T-helper 1 cell treated with Interleukin-12 subunit alpha and Interleukin-12 subunit beta and Interleukin-4 antibody, amounts not matched to agents 30 ng/mL and 1 ng/mL, for 36 hours (primary cell): ENCODE measurements at regions not wholly inside any gene's neighbourhood (a gene's known extent, or its start where the extent isn't known, plus 50 kb on each side); places are given as distances from the start of the nearest gene placed in this dataset.
"Not testable (repeated sequence)": the region's sequence is repeated elsewhere in the genome, so short reads cannot be mapped to it uniquely, and the experiment has no call there.

ENCODE experiments used
- intact Hi-C: fragments of 100-400 bp; cut with micrococcal nuclease; formaldehyde crosslinking; loops from one replicate; pipeline ENCODE4 v1.15.1; 2024

GRCh38 chr13:81446441-81446840, 1105.5 kb upstream of the SPRY2 start:
- intact Hi-C loops: no loop called here

- intact Hi-C loops: no loop called here
These were observed 1102.0 kb upstream of the SPRY2 start for GRCh38 chr13:81442904-81443303.

- intact Hi-C loops: no loop called here
These were observed 1084.4 kb upstream of the SPRY2 start for GRCh38 chr13:81425286-81425685.

GRCh38 chr13:81409284-81409683, 1068.4 kb upstream of the SPRY2 start:
- intact Hi-C loops: no loop called here

GRCh38 chr13:81408647-81409046, 1067.7 kb upstream of the SPRY2 start:
- intact Hi-C loops: no loop called here

GRCh38 chr13:81406639-81407292, 1065.8 kb upstream of the SPRY2 start:
- intact Hi-C loops: no loop called here

GRCh38 chr13:81406022-81406421, 1065.1 kb upstream of the SPRY2 start:
- intact Hi-C loops: no loop called here

GRCh38 chr13:81396192-81396591, 1055.3 kb upstream of the SPRY2 start:
- intact Hi-C loops: no loop called here

GRCh38 chr13:81395368-81395767, 1054.4 kb upstream of the SPRY2 start:
- intact Hi-C loops: no loop called here

GRCh38 chr13:81394640-81395039, 1053.7 kb upstream of the SPRY2 start:
- intact Hi-C loops: no loop called here

GRCh38 chr13:81393721-81394120, 1052.8 kb upstream of the SPRY2 start:
- intact Hi-C loops: no loop called here

- intact Hi-C loops: no loop called here
These were observed 1052.2 kb upstream of the SPRY2 start for GRCh38 chr13:81393110-81393509.

GRCh38 chr13:81388400-81388799, 1047.5 kb upstream of the SPRY2 start:
- intact Hi-C loops: no loop called here

- intact Hi-C loops: no loop called here
These were observed 1042.5 kb upstream of the SPRY2 start for GRCh38 chr13:81383444-81383843.

GRCh38 chr13:81382246-81382645, 1041.3 kb upstream of the SPRY2 start:
- intact Hi-C loops: no loop called here

GRCh38 chr13:81381560-81381959, 1040.6 kb upstream of the SPRY2 start:
- intact Hi-C loops: no loop called here

- intact Hi-C loops: no loop called here
These were observed 1038.3 kb upstream of the SPRY2 start for GRCh38 chr13:81379183-81379582.

GRCh38 chr13:81377921-81378320, 1037.0 kb upstream of the SPRY2 start:
- intact Hi-C loops: no loop called here

- intact Hi-C loops: no loop called here
These were observed 1034.8 kb upstream of the SPRY2 start for GRCh38 chr13:81375709-81376108.

GRCh38 chr13:81362711-81363110, 1021.8 kb upstream of the SPRY2 start:
- intact Hi-C loops: not testable (repeated sequence)

GRCh38 chr13:81350056-81350455, 1009.1 kb upstream of the SPRY2 start:
- intact Hi-C loops: no loop called here

GRCh38 chr13:81340118-81341069, 999.5 kb upstream of the SPRY2 start:
- intact Hi-C loops: not testable (repeated sequence)

GRCh38 chr13:81339666-81340065, 998.7 kb upstream of the SPRY2 start:
- intact Hi-C loops: not testable (repeated sequence)
